ENCODE measurements at regions not wholly inside any gene's neighbourhood (a gene's known extent, or its start where the extent isn't known, plus 50 kb on each side); places are given as distances from the start of the nearest gene placed in this dataset.

- Mint-ChIP-seq H3K9me3 (ENCODE audit: insufficient read depth) (no peaks in the 10 kb centered on the region), H3K27me3 (no peaks in the 10 kb centered on the region), H3K4me1 (no peaks in the 10 kb centered on the region), H3K27ac (no peak overlapping the region), H3K4me3 (no peak overlapping the region)
- no peak overlapping the region for H3K27ac ChIP-seq (ENCODE audit: low read length in 2 of 2)
- POLR2A ChIA-PET, result no interaction called here
- H3K36me3 ChIP-seq (replicated peaks in 1 of 2; ENCODE audit: control extremely low read depth in 1 of 2, control insufficient read depth in 1 of 2, extremely low read depth in 1 of 2, insufficient read depth in 2 of 2, low read length in 1 of 2), result no peaks in the 10 kb centered on the region
- no peak overlapping the region for H2AFZ ChIP-seq (ENCODE audit: insufficient read depth, low read depth, low read length, poor library complexity, severe bottlenecking)
- H3K27me3 ChIP-seq (replicated peaks in 1 of 4; ENCODE audit: control extremely low read depth in 1 of 4, control insufficient read depth in 3 of 4, insufficient read depth in 4 of 4, low read length in 3 of 4), result no peaks in the 10 kb centered on the region
- ATAC-seq (ENCODE audit: low read depth) (no peak), DNase-seq (no peak)
- WGBS (ENCODE audit: insufficient coverage), result no CpG with 5 or more reads among the region's 2 CpGs
- CTCF ChIA-PET, result no interaction called here
- H3K4me2 ChIP-seq (replicated peaks; ENCODE audit: low read depth, low read length, poor library complexity, severe bottlenecking), result no peak overlapping the region
- H3K9ac ChIP-seq (ENCODE audit: low read length), result no peak overlapping the region
- intact Hi-C loops (cut with micrococcal nuclease), result no loop called here
- no peaks in the 10 kb centered on the region for H4K20me1 ChIP-seq (ENCODE audit: control insufficient read depth, insufficient read depth, low read length, poor library complexity, severe bottlenecking)
- TF ChIP-seq EZH2 (IDR thresholded peaks at IDR 0.05; ENCODE audit: borderline replicate concordance, insufficient read depth, low read depth, low read length, poor library complexity, severe bottlenecking) (no peak), CTCF (IDR thresholded peaks at IDR 0.05) (no peak)
- H3K79me2 ChIP-seq (ENCODE audit: control insufficient read depth, insufficient read depth, low read length), result no peaks in the 10 kb centered on the region
- peaks cover 0 to 2% (median 0%) of the 10 kb centered on the region in 3 donors for H3K9me3 ChIP-seq (ENCODE audit: control extremely low read depth in 1 of 3, control insufficient read depth in 2 of 3, insufficient read depth in 1 of 3, low read length in 2 of 3)
- H3K4me3 ChIP-seq (ENCODE audit: control extremely low read depth in 1 of 5, extremely low read depth in 1 of 5, insufficient read depth in 1 of 5, low read depth in 2 of 5, low read length in 4 of 5), result no peak overlapping the region
- H3K4me1 ChIP-seq (ENCODE audit: control insufficient read depth in 2 of 2, insufficient read depth in 2 of 2, low read length in 2 of 2), result no peaks in the 10 kb centered on the region
These were observed 364.8 kb upstream of the SORCS1 start for GRCh38 chr10:107529350-107529749.

GRCh38 chr10:107520348-107520747 lies 355.8 kb upstream of the SORCS1 start:
- intact Hi-C loops (cut with micrococcal nuclease), result no loop called here
- Histone ChIP-seq H4K20me1 (ENCODE audit: control insufficient read depth, insufficient read depth, low read length, poor library complexity, severe bottlenecking) (no peaks in the 10 kb centered on the region), H3K9me3 (ENCODE audit: control extremely low read depth in 1 of 3, control insufficient read depth in 2 of 3, insufficient read depth in 1 of 3, low read length in 2 of 3) (no peaks in the 10 kb centered on the region), H3K4me1 (ENCODE audit: control insufficient read depth in 2 of 2, insufficient read depth in 2 of 2, low read length in 2 of 2) (no peaks in the 10 kb centered on the region), H3K36me3 (replicated peaks in 1 of 2; ENCODE audit: control extremely low read depth in 1 of 2, control insufficient read depth in 1 of 2, extremely low read depth in 1 of 2, insufficient read depth in 2 of 2, low read length in 1 of 2) (no peaks in the 10 kb centered on the region), H3K4me2 (replicated peaks; ENCODE audit: low read depth, low read length, poor library complexity, severe bottlenecking) (no peak overlapping the region), H3K4me3 (ENCODE audit: control extremely low read depth in 1 of 5, extremely low read depth in 1 of 5, insufficient read depth in 1 of 5, low read depth in 2 of 5, low read length in 4 of 5) (no peak overlapping the region), H3K79me2 (ENCODE audit: control insufficient read depth, insufficient read depth, low read length) (no peaks in the 10 kb centered on the region), H3K9ac (ENCODE audit: low read length) (no peak overlapping the region), H3K27ac (ENCODE audit: low read length in 2 of 2) (no peak overlapping the region), H2AFZ (ENCODE audit: insufficient read depth, low read depth, low read length, poor library complexity, severe bottlenecking) (no peak overlapping the region), H3K27me3 (replicated peaks in 1 of 4; ENCODE audit: control extremely low read depth in 1 of 4, control insufficient read depth in 3 of 4, insufficient read depth in 4 of 4, low read length in 3 of 4) (no peaks in the 10 kb centered on the region)
- Mint-ChIP-seq H3K27me3 (no peaks in the 10 kb centered on the region), H3K4me1 (no peaks in the 10 kb centered on the region), H3K9me3 (ENCODE audit: insufficient read depth) (peaks cover 2% of the 10 kb centered on the region), H3K27ac (no peak overlapping the region), H3K4me3 (no peak overlapping the region)
- DNase-seq (no peak), ATAC-seq (ENCODE audit: low read depth) (no peak)
- TF ChIP-seq CTCF (IDR thresholded peaks at IDR 0.05) (no peak), EZH2 (IDR thresholded peaks at IDR 0.05; ENCODE audit: borderline replicate concordance, insufficient read depth, low read depth, low read length, poor library complexity, severe bottlenecking) (no peak)
- POLR2A ChIA-PET, result no interaction called here
- WGBS (ENCODE audit: insufficient coverage), result 91% methylated on average over 4 of the region's 4 CpGs
- CTCF ChIA-PET, result no interaction called here

Data from B cell (primary cell).